Fibroblast of villous mesenchyme (primary cell): ENCODE measurements at regions not wholly inside any gene's neighbourhood (a gene's known extent, or its start where the extent isn't known, plus 50 kb on each side); places are given as distances from the start of the nearest gene placed in this dataset.

ENCODE experiments used
- DNase-seq: peaks from one replicate; pipeline ENCODE4 v3.0.0-alpha.2; 2010; ENCODE audit warnings: low read depth
- H3K4me3 ChIP-seq: 2 replicates; pipeline ENCODE4 v1.5.1; 2011; ENCODE audit warnings: low read depth, mild to moderate bottlenecking, low read length
- TF ChIP-seq, protein P1 (sequence below): IDR thresholded peaks from 2 replicates; pipeline ENCODE4 v1.5.1; 2012; ENCODE audit warnings: low read depth, mild to moderate bottlenecking, low read length; ENCODE audit not compliant: insufficient read depth

- no peak for DNase-seq
- TF ChIP-seq, protein P1, sequence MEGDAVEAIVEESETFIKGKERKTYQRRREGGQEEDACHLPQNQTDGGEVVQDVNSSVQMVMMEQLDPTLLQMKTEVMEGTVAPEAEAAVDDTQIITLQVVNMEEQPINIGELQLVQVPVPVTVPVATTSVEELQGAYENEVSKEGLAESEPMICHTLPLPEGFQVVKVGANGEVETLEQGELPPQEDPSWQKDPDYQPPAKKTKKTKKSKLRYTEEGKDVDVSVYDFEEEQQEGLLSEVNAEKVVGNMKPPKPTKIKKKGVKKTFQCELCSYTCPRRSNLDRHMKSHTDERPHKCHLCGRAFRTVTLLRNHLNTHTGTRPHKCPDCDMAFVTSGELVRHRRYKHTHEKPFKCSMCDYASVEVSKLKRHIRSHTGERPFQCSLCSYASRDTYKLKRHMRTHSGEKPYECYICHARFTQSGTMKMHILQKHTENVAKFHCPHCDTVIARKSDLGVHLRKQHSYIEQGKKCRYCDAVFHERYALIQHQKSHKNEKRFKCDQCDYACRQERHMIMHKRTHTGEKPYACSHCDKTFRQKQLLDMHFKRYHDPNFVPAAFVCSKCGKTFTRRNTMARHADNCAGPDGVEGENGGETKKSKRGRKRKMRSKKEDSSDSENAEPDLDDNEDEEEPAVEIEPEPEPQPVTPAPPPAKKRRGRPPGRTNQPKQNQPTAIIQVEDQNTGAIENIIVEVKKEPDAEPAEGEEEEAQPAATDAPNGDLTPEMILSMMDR, result no peak
- H3K4me3 ChIP-seq, result no peak overlapping the region
Measured at GRCh38 chr10:33396938-33397337, 62.5 kb upstream of the NRP1 start.

DNA sequence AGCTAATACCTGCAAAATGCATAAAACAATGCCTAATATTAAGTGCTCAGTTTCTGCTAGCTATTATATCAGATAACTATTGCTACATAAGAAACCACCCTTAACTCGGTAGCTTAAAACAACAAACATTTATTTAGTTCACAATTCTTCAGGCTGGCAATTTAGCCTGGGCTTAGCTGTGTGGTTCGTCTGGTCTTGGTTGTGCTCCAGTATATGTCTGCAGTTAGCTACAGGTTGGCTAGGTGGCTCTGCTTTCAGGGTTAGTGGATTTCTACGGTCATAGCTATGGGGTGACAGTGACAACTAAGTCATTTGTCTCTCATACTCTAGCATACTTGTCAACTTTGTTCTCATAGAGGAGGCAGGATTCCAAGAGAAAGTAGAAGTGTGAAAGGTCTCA is 61.8 kb upstream of the NRP1 start:
- no peak for DNase-seq
- H3K4me3 ChIP-seq, result no peak overlapping the region
- TF ChIP-seq, protein P1, result no peak

GRCh38 chr10:33395201-33395600 is 60.7 kb upstream of the NRP1 start:
- no peak for DNase-seq
- H3K4me3 ChIP-seq, result no peak overlapping the region
- TF ChIP-seq, protein P1, result no peak

DNA sequence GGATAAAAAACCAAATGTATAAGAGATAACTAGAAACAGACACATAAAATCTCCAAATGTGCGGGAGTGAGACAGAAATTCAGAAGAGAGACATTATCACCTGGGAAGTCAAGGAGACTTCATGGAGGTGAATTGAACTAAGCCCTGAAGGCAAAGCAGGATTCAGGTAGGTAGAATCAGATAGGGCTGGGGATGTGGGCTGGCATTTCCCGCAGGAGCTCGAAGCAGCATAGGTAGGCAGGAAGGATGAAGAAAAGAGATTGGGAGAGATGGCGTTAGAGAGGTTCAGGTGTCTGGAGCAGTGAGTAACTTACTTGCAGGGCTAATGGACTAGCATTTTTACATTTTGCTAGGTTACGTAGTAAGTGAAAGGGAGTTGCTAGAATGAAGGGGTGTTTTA is 58.2 kb upstream of the NRP1 start:
- TF ChIP-seq, protein P1, result no peak
- DNase-seq, result no peak

GRCh38 chr10:33391611-33392465 is 57.4 kb upstream of the NRP1 start:
- DNase-seq, result no peak
- TF ChIP-seq, protein P1, result no peak
- H3K4me3 ChIP-seq, result no peak overlapping the region

More for the DNA sequence above, 58.2 kb upstream of the NRP1 start:
- no peak overlapping the region for H3K4me3 ChIP-seq

- DNase-seq, result no peak
- TF ChIP-seq, protein P1, result no peak
- H3K4me3 ChIP-seq, result no peak overlapping the region
Measured at GRCh38 chr10:33390046-33390445, 55.6 kb upstream of the NRP1 start.
